SK-N-MC (cell line): ENCODE measurements at regions not wholly inside any gene's neighbourhood (a gene's known extent, or its start where the extent isn't known, plus 50 kb on each side); places are given as distances from the start of the nearest gene placed in this dataset.
"Not testable (repeated sequence)": the region's sequence is repeated elsewhere in the genome, so short reads cannot be mapped to it uniquely, and the experiment has no call there.

Experiments used
- EZH2 ChIP-seq: fragments of 200-600 bp; sonication (generic); IDR thresholded peaks from one replicate; pipeline ENCODE4 v1.6.1; 2017; ENCODE audit warnings: antibody characterized with exemption
- POLR2AphosphoS5 ChIP-seq: IDR thresholded peaks from 2 replicates; pipeline ENCODE4 v1.6.1; 2012; ENCODE audit warnings: mild to moderate bottlenecking, low read depth, low read length, borderline replicate concordance

- not testable (repeated sequence) for TF ChIP-seq EZH2, POLR2AphosphoS5
Measured at GRCh38 chr4:78715372-78715771, 60.8 kb upstream of the BMP2K start.
